KBM-7 (cell line): ENCODE measurements at regions not wholly inside any gene's neighbourhood (a gene's known extent, or its start where the extent isn't known, plus 50 kb on each side); places are given as distances from the start of the nearest gene placed in this dataset.

ENCODE experiments used
- DNase-seq: peaks from one replicate; pipeline ENCODE4 v3.0.0-alpha.2; 2015
- in situ Hi-C: fragments of 300-500 bp; cut with MboI; formaldehyde crosslinking; loops from 2 replicates; pipeline ENCODE4 v1.14.3; 2020; ENCODE audit warnings: low sequenced_read_pairs, low pct_unique_long_range_greater_than_20kb, mixed read lengths

DNA sequence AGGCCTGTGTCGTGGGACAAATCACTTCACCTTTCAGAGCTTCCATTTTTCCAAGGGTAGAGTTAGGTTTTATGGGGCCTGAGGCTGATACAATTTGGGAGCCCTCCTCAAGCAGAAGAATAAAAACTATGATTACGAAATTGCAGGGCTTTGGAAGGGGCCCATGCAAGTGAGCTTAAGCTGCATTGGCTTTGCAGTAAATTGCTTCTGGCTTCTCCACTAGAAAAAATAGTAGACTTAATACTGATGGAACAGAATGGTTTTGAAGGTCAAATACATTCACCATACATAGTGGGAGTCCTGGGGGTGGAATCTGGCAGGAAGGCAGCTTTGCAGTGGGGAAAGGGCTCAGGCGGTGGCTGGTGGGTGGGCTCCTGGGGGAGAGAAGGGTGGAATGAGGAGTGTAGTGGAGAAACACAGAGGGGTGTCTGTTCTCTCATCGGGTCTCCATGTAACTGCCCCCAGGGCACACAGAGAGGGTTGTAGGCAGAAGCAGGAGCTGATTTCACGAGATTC is 55.9 kb upstream of the RNF24 start:
- in situ Hi-C loops, result no loop called here
- no peak for DNase-seq

DNA sequence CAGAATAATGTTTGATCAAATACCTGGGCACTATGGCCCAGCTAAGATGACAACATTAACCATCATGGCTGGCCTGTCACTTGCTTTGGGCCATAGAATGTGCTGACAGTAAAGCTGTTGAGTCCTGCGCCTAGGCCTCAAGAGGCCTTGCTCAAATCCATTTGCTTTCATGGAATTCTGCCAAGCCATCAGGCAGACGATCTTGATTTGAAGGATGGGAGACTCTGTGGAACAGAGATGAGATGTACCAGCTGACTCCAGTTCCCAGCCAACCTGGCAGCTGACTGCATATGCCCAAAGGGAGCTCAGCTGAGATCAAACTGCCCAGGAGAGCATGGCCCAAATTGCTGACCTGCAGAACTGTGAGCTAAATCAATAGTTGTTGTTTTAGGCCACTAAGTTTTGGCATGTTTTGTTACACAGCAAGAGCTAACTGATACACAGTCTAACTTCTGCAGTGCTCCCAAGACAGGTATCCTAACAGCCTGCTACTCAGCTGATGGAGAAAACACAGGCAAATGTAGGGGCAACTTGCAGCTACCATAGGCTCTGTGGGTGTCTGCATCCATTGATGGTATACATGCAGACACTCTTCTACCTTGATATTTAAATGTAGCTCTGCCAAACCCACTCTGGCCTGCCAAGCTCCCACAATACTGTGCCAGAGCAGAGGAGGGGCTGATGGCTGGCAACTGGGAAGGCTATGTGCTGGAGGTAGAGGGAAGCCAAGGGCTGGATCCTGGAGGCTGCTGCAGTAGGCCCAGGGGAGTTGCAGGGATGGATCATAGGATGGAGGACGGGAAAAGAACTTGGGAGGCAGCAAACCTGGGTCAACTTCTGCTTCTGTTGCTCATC is 55.2 kb upstream of the RNF24 start:
- in situ Hi-C loops, result no loop called here
- no peak for DNase-seq

- in situ Hi-C loops, result no loop called here
- no peak for DNase-seq
Measured at GRCh38 chr20:4069751-4070150, 54.4 kb upstream of the RNF24 start.

DNA sequence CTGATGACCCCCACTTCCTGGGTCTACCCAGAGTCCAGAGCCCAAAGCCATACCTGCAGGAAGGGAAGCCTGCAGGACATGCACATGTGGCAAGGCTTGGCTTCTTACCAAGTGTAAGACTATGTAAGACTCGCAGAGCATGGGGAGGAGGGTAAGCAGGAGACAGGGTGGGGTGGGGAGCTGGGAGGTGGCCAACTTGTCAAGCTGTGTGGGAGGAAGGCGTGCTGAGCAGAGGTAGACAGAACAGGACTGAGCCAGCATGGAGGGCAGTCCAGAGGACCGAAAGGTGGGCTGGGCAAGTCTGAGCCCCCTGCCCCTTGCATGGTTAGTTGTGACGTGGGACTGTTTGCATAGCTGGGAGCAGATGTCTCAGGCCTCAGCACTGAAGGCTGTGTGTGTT is 53.4 kb upstream of the RNF24 start:
- in situ Hi-C loops, result no loop called here
- DNase-seq, result no peak

DNA sequence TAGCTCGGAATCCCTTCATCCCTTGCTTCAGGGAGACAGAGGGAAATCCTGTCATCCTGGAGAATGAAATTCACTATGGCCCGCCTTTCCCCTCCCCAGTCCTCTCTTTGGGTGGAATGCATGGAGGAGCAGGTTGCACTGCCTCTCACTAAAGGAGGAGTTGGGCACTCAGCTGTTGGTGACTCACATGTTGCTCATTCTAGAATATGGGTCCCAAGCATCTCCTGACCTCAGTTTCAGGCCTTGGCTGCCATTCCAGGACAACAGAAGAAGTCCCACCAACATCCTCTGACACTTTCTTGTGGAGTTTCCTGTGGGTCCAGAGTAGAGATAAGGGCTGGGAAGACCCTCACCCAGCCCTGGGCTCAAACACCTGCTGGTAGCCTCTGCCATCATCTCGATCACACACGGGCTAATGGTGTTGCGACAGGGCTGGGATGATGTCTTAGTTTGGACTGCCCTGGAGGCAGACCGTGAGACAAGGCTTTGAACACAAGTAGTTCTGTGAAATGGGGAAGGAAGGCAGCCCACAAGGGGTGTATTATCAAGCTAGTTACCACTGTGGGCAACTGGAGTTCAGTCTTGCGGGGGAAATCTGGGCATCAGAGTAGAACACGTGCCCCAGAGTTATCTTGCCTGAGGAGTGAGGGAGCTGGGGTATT is 52.4 kb upstream of the RNF24 start:
- DNase-seq, result peak; percentile 55
- in situ Hi-C loops, result no loop called here

- in situ Hi-C loops, result no loop called here
- DNase-seq, result no peak
Measured at GRCh38 chr20:4066551-4066950, 51.2 kb upstream of the RNF24 start.

DNA sequence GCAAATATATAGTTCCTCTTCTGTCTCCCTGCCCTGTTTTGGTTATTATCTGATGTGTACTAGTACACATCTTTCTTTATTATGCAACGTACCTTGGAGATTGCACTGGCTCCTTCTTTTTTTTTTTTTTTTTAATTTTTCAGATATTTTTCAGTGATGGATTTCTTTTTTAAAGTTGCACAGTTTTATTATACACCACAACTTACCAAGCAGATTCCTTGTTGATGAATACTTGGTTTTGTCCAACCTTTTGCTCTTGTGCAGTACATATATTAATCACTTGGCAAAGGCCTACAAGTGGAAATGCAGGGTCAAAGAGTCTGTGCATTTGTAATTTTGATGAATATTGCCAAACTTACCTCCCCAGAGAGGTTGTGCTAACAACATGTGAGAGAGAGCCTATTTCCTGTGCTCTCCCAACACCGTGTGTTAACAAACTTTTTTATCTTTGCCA is 50.1 kb upstream of the RNF24 start:
- no peak for DNase-seq
- in situ Hi-C loops, result no loop called here
